Common myeloid progenitor, CD34-positive (primary cell): ENCODE measurements at regions not wholly inside any gene's neighbourhood (a gene's known extent, or its start where the extent isn't known, plus 50 kb on each side); places are given as distances from the start of the nearest gene placed in this dataset.

ENCODE experiments used
- CTCF ChIA-PET: fragments of 350-600 bp; sonication (Branson Sonifier 250); formaldehyde crosslinking; loops from one replicate; lab custom pipeline; 2021; ENCODE audit warnings: antibody characterized with exemption; lab: Charles Lee
- POLR2A ChIA-PET: fragments of 350-600 bp; sonication (Branson Sonifier 250); formaldehyde crosslinking; loops from one replicate; lab custom pipeline; 2021; ENCODE audit warnings: antibody characterized with exemption; lab: Charles Lee
- DNase-seq, 3 donors: peaks; one replicate each; pipeline versions ENCODE4 v3.0.0 to v3.0.0-alpha.2; 2013
- H3K27ac ChIP-seq, 2 experiments: 1 replicate in 1 of 2; 2 replicates in 1 of 2; pipeline ENCODE4 v1.7.0; 2013; ENCODE audit warnings: inconsistent platforms in 2 of 2, low read length in 2 of 2, mild to moderate bottlenecking in 2 of 2, low read depth in 1 of 2, moderate library complexity in 1 of 2; ENCODE audit not compliant: severe bottlenecking in 2 of 2, insufficient read depth in 1 of 2, poor library complexity in 1 of 2
- H3K27me3 ChIP-seq, 5 experiments: replicated peaks in 2 of 5; 1 replicate in 3 of 5; 2 replicates in 2 of 5; pipeline versions ENCODE4 v1.6.1 to v1.7.0; 2013; ENCODE audit warnings: low read length in 4 of 5, mild to moderate bottlenecking in 2 of 5, moderate library complexity in 2 of 5, inconsistent platforms in 1 of 5; ENCODE audit not compliant: insufficient read depth in 5 of 5, control insufficient read depth in 4 of 5
- H3K36me3 ChIP-seq, 4 experiments: 1 replicate in 2 of 4; 2 replicates in 2 of 4; pipeline versions ENCODE4 v1.6.1 to v1.7.0; 2013; ENCODE audit warnings: low read length in 3 of 4, control low read depth in 1 of 4, mild to moderate bottlenecking in 1 of 4; ENCODE audit not compliant: control insufficient read depth in 4 of 4, insufficient read depth in 4 of 4
- H3K4me1 ChIP-seq, 4 experiments: 1 replicate in 3 of 4; 2 replicates in 1 of 4; pipeline versions ENCODE4 v1.6.1 to v1.7.1; 2013; ENCODE audit warnings: low read length in 3 of 4, mild to moderate bottlenecking in 3 of 4, control low read depth in 1 of 4, inconsistent platforms in 1 of 4, moderate library complexity in 1 of 4; ENCODE audit not compliant: control insufficient read depth in 4 of 4, insufficient read depth in 4 of 4; ENCODE audit errors: control extremely low read depth in 1 of 4
- H3K4me3 ChIP-seq, 7 experiments: 1 replicate in 4 of 7; 2 replicates in 3 of 7; pipeline versions ENCODE4 v1.5.1 to v1.7.0; 2013; ENCODE audit warnings: mild to moderate bottlenecking in 7 of 7, low read length in 6 of 7, moderate library complexity in 6 of 7, inconsistent platforms in 2 of 7, low read depth in 2 of 7, control low read depth in 1 of 7; ENCODE audit not compliant: insufficient read depth in 4 of 7, control insufficient read depth in 1 of 7; ENCODE audit errors: extremely low read depth in 1 of 7
- H3K9me3 ChIP-seq, 5 experiments: 1 replicate in 4 of 5; 2 replicates in 1 of 5; pipeline versions ENCODE4 v1.6.1 to v1.7.1; 2013; ENCODE audit warnings: low read length in 4 of 5, mild to moderate bottlenecking in 2 of 5, inconsistent platforms in 1 of 5, low read depth in 1 of 5, moderate library complexity in 1 of 5; ENCODE audit not compliant: control insufficient read depth in 4 of 5, insufficient read depth in 2 of 5; ENCODE audit errors: control extremely low read depth in 1 of 5
- WGBS: methylation state at CpG from one replicate; pipeline ENCODE4 v1.1.5; 2013; ENCODE audit not compliant: insufficient coverage; 5-methylcytosine and 5-hydroxymethylcytosine counted together

DNA sequence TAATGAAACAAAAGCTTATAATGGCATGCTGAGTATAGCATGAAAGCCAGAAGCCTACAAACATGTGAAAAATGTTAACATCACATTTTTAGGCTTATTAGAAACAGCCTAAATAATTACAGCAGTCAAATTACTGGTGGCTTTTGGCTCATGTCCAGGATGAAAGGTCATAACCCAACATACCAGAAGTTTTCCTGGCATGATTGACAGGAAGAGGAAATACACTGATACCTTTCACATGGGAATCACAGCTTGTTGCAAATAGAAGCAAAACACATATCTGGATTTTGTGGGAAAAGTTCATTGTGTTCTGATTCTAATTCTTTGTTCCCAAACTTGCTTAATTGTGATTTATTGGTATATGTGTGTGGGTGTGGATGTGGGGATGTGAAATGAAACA is 393.5 kb upstream of the ARRDC4 start:
- H3K36me3 ChIP-seq, result no peaks in the 10 kb centered on the region
- no peaks in the 10 kb centered on the region for H3K9me3 ChIP-seq
- CTCF ChIA-PET, result no interaction called here
- POLR2A ChIA-PET, result no interaction called here
- H3K4me1 ChIP-seq, result no peaks in the 10 kb centered on the region
- H3K4me3 ChIP-seq, result no peak overlapping the region
- no peaks in the 10 kb centered on the region for H3K27me3 ChIP-seq
- no peak overlapping the region for H3K27ac ChIP-seq
- no peak for DNase-seq

GRCh38 chr15:97567411-97567810 is 393.1 kb upstream of the ARRDC4 start:
- Histone ChIP-seq H3K27me3 (no peaks in the 10 kb centered on the region), H3K4me1 (no peaks in the 10 kb centered on the region), H3K4me3 (no peak overlapping the region), H3K9me3 (no peaks in the 10 kb centered on the region), H3K36me3 (no peaks in the 10 kb centered on the region), H3K27ac (no peak overlapping the region)
- WGBS, result no CpG with 5 or more reads among the region's 1 CpG
- ChIA-PET POLR2A (no interaction called here), CTCF (no interaction called here)
- no peak for DNase-seq

DNA sequence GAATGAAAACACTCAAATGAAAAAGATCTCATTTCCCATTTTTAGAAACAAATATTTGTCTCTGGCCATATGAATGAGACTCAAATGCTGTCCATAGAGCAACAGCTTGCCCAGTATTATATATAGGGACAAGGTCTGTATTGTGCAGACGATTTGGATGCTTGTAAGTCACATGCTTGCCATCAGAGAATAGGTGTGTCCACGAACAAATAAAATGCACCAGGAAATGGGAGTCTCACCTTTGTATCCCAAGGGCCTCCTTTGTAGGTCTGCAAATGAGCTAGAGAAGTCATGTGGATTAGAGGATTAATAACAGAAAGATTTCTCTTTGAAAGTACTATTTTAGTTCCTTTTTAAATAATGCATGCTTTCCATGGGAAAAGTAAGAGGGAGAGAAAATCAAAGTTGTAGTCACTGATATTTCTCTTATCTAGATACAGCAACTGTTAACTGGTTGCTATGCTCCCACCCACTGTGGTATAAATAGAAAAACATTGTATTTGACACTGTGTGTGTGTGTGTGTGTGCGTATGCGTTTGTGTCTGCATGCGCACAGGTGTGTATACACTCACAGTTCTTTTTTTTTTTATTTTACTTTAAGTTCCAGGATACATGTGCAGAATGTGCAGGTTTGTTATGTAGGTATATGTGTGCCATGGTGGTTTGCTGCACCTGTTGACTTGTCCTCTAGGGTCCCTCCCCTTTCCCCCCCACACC is 383.4 kb upstream of the ARRDC4 start:
- peaks cover 0 to 1% (median 0%) of the 10 kb centered on the region in 5 experiments for H3K9me3 ChIP-seq
- no peak for DNase-seq
- no peaks in the 10 kb centered on the region for H3K36me3 ChIP-seq
- H3K4me1 ChIP-seq, result no peaks in the 10 kb centered on the region
- 87% methylated on average over 2 of the region's 5 CpGs for WGBS
- CTCF ChIA-PET, result no interaction called here
- no peaks in the 10 kb centered on the region for H3K27me3 ChIP-seq
- POLR2A ChIA-PET, result no interaction called here
- no peak overlapping the region for H3K27ac ChIP-seq
- no peak overlapping the region for H3K4me3 ChIP-seq

- POLR2A ChIA-PET, result no interaction called here
- Histone ChIP-seq H3K9me3 (peaks cover 0 to 7% (median 0%) of the 10 kb centered on the region in 5 experiments), H3K27me3 (no peaks in the 10 kb centered on the region), H3K4me3 (no peak overlapping the region), H3K36me3 (no peaks in the 10 kb centered on the region), H3K4me1 (no peaks in the 10 kb centered on the region), H3K27ac (no peak overlapping the region)
- CTCF ChIA-PET, result no interaction called here
- no peak for DNase-seq
- 100% methylated on average over 10 of the region's 10 CpGs for WGBS
Measured at GRCh38 chr15:97585408-97585807, 375.1 kb upstream of the ARRDC4 start.

GRCh38 chr15:97592778-97593177 is 367.7 kb upstream of the ARRDC4 start:
- no peak overlapping the region for H3K4me3 ChIP-seq
- no peaks in the 10 kb centered on the region for H3K9me3 ChIP-seq
- 100% methylated on average over 2 of the region's 4 CpGs for WGBS
- no peaks in the 10 kb centered on the region for H3K36me3 ChIP-seq
- H3K4me1 ChIP-seq, result no peaks in the 10 kb centered on the region
- CTCF ChIA-PET, result no interaction called here
- no peak for DNase-seq
- no peak overlapping the region for H3K27ac ChIP-seq
- POLR2A ChIA-PET, result no interaction called here
- H3K27me3 ChIP-seq, result no peaks in the 10 kb centered on the region

DNA sequence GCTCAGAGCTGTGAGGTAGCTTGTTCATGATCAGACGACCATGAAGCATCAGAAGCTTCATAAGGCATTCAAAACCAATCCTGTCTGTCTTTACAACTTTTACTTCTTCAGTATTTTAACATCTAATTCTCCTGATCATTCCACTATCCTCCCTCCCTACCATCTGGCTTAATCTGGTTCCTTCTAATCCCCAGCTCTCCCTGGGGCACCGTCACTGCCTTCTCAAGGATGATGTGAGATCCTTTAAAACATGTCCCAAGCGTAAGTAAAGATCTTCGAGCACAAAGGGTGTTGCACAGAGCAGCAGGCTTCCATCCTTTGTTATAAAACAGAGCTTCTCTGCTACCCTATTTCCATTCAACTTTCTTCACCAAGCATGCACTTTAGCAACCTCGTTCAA is 362.7 kb upstream of the ARRDC4 start:
- Histone ChIP-seq H3K4me1 (no peaks in the 10 kb centered on the region), H3K4me3 (no peak overlapping the region), H3K27me3 (no peaks in the 10 kb centered on the region), H3K27ac (no peak overlapping the region), H3K9me3 (no peaks in the 10 kb centered on the region), H3K36me3 (no peaks in the 10 kb centered on the region)
- 93% methylated on average over 5 of the region's 5 CpGs for WGBS
- POLR2A ChIA-PET, result no interaction called here
- CTCF ChIA-PET, result no interaction called here
- no peak for DNase-seq

DNA sequence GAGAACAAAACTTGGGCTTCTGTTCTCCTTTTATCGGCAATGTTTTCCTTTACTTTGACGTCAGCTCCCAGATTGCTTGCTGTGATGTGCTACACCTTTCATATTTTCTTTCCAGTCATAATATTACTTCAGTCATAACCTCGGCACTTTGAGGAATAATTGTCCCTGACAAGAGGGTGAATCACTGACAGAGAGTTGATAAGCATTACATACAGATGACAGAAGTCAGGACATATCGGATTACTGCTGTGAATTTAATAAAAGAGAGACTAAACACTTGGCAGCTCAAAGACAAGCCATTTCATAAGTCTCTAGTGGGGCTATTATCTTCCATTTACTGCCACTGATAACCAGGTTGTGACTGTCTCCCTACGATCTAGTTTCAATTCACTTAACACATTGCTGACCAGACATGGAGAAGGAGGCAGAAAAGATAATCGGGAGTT is 362.1 kb upstream of the ARRDC4 start:
- no peak for DNase-seq
- no peak overlapping the region for H3K27ac ChIP-seq
- no peaks in the 10 kb centered on the region for H3K4me1 ChIP-seq
- POLR2A ChIA-PET, result no interaction called here
- no peaks in the 10 kb centered on the region for H3K9me3 ChIP-seq
- CTCF ChIA-PET, result no interaction called here
- no peak overlapping the region for H3K4me3 ChIP-seq
- no peaks in the 10 kb centered on the region for H3K36me3 ChIP-seq
- H3K27me3 ChIP-seq, result no peaks in the 10 kb centered on the region
- WGBS, result 87% methylated on average over 5 of the region's 6 CpGs
